OCI-LY1 (cell line): ENCODE measurements at regions not wholly inside any gene's neighbourhood (a gene's known extent, or its start where the extent isn't known, plus 50 kb on each side); places are given as distances from the start of the nearest gene placed in this dataset.
A peak's percentile ranks its signal among the peaks of the same experiment; 100 is the strongest.

Source experiments
- H2AFZ ChIP-seq: fragments of 200-600 bp; sonication (generic), shearing (Covaris generic); 2 replicates; pipeline ENCODE4 v1.6.0; 2014; ENCODE audit warnings: antibody characterized with exemption, mild to moderate bottlenecking, low read length
- H3F3A ChIP-seq: fragments of 200-600 bp; sonication (generic), shearing (Covaris generic); 2 replicates; pipeline ENCODE4 v1.6.0; 2014; ENCODE audit warnings: mild to moderate bottlenecking, antibody characterized with exemption, low read length, moderate library complexity; ENCODE audit not compliant: insufficient read depth
- H3K27ac ChIP-seq: fragments of 200-600 bp; sonication (generic); 2 replicates; pipeline ENCODE4 v1.5.1; 2014; ENCODE audit warnings: low read length, mixed run types, mild to moderate bottlenecking, low read depth; ENCODE audit not compliant: poor library complexity, severe bottlenecking
- H3K27me3 ChIP-seq: fragments of 200-600 bp; sonication (generic); 2 replicates; pipeline ENCODE4 v1.6.0; 2014; ENCODE audit warnings: antibody characterized with exemption, mild to moderate bottlenecking, low read length, moderate library complexity; ENCODE audit not compliant: insufficient read depth
- H3K36me3 ChIP-seq: fragments of 200-600 bp; sonication (generic); 2 replicates; pipeline ENCODE4 v1.6.1; 2014; ENCODE audit warnings: mild to moderate bottlenecking, antibody characterized with exemption, low read length, moderate library complexity, mixed read lengths; ENCODE audit not compliant: insufficient read depth
- H3K4me1 ChIP-seq: fragments of 200-600 bp; sonication (generic); 2 replicates; pipeline ENCODE4 v1.5.1; 2014; ENCODE audit warnings: mild to moderate bottlenecking, low read length, moderate library complexity; ENCODE audit not compliant: insufficient read depth, severe bottlenecking
- H3K4me2 ChIP-seq: fragments of 200-600 bp; sonication (generic), shearing (Covaris generic); 2 replicates; pipeline ENCODE4 v1.6.1; 2014; ENCODE audit warnings: low read length
- H3K4me3 ChIP-seq: fragments of 200-600 bp; sonication (generic); 2 replicates; pipeline ENCODE4 v1.5.1; 2014; ENCODE audit warnings: low read length, low read depth, mild to moderate bottlenecking, mixed read lengths; ENCODE audit not compliant: poor library complexity, severe bottlenecking
- H3K79me2 ChIP-seq: fragments of 200-600 bp; shearing (Covaris generic); 2 replicates; pipeline ENCODE4 v1.6.1; 2016; ENCODE audit warnings: mixed run types, low read length, mixed read lengths; ENCODE audit not compliant: insufficient read depth
- H3K9ac ChIP-seq: fragments of 200-600 bp; sonication (generic), shearing (Covaris generic); 2 replicates; pipeline ENCODE4 v1.6.1; 2014; ENCODE audit warnings: mild to moderate bottlenecking, low read length, mixed read lengths
- H3K9me2 ChIP-seq: fragments of 200-600 bp; sonication (generic), shearing (Covaris generic); 2 replicates; pipeline ENCODE4 v1.6.1; 2014; ENCODE audit warnings: low read depth, mild to moderate bottlenecking, low read length, mixed read lengths
- H3K9me3 ChIP-seq: fragments of 200-600 bp; shearing (Covaris generic); 2 replicates; pipeline ENCODE4 v1.6.1; 2014; ENCODE audit warnings: low read length, mixed read lengths
- H4K20me1 ChIP-seq: fragments of 200-600 bp; sonication (generic), shearing (Covaris generic); 2 replicates; pipeline ENCODE4 v1.6.0; 2016; ENCODE audit warnings: mild to moderate bottlenecking, low read length; ENCODE audit not compliant: insufficient read depth
- CTCF ChIP-seq: fragments of 200-600 bp; sonication (generic), shearing (Covaris generic); IDR thresholded peaks from 2 replicates; pipeline ENCODE4 v1.5.1; 2017; ENCODE audit warnings: mild to moderate bottlenecking, antibody characterized with exemption, low read length, moderate library complexity, mixed read lengths
- EZH2 ChIP-seq: fragments of 200-600 bp; sonication (generic), shearing (Covaris generic); IDR thresholded peaks from 2 replicates; pipeline ENCODE4 v1.8.0; 2017; ENCODE audit warnings: borderline replicate concordance, mixed run types, mild to moderate bottlenecking, antibody characterized with exemption, low read length, moderate library complexity, mixed read lengths

- Histone ChIP-seq H3K27ac (no peak overlapping the region), H3K79me2 (no peaks in the 10 kb centered on the region), H3K9me3 (no peaks in the 10 kb centered on the region), H2AFZ (no peak overlapping the region), H3K4me2 (no peak overlapping the region), H3K36me3 (no peaks in the 10 kb centered on the region), H3K4me3 (no peak overlapping the region), H4K20me1 (no peaks in the 10 kb centered on the region), H3K27me3 (no peaks in the 10 kb centered on the region), H3K4me1 (peaks cover 63% of the 10 kb centered on the region), H3F3A (no peaks in the 10 kb centered on the region), H3K9me2 (no peaks in the 10 kb centered on the region), H3K9ac (peak overlapping the region; percentile 35; the same call in 1 of the 2 replicates)
- TF ChIP-seq EZH2 (no peak), CTCF (no peak)
These were observed 198.8 kb downstream of the DAD1 start for GRCh38 chr14:22390195-22390594.

GRCh38 chr14:22388669-22389595 is 200.1 kb downstream of the DAD1 start:
- Histone ChIP-seq H3K4me3 (no peak overlapping the region), H3F3A (no peaks in the 10 kb centered on the region), H3K27me3 (no peaks in the 10 kb centered on the region), H3K4me2 (no peak overlapping the region), H3K9me3 (no peaks in the 10 kb centered on the region), H4K20me1 (no peaks in the 10 kb centered on the region), H3K27ac (no peak overlapping the region), H3K9ac (no peak overlapping the region), H3K9me2 (no peaks in the 10 kb centered on the region), H3K4me1 (peaks cover 76% of the 10 kb centered on the region), H3K79me2 (no peaks in the 10 kb centered on the region), H2AFZ (no peak overlapping the region), H3K36me3 (no peaks in the 10 kb centered on the region)
- TF ChIP-seq EZH2 (no peak), CTCF (no peak)

- H3K27me3 ChIP-seq = no peaks in the 10 kb centered on the region
- peaks cover 85% of the 10 kb centered on the region for H3K4me1 ChIP-seq
- TF ChIP-seq CTCF = no peak
- no peaks in the 10 kb centered on the region for H3K36me3 ChIP-seq
- no peaks in the 10 kb centered on the region for H3K79me2 ChIP-seq
- H3K9ac ChIP-seq = peak overlapping the region; percentile 27
- H2AFZ ChIP-seq = 0 out of 2 replicates have a peak overlapping the region, but pooled peaks have one; percentile 2
- no peaks in the 10 kb centered on the region for H4K20me1 ChIP-seq
- H3K4me3 ChIP-seq = no peak overlapping the region
- no peaks in the 10 kb centered on the region for H3F3A ChIP-seq
- H3K9me2 ChIP-seq = no peaks in the 10 kb centered on the region
- peak overlapping the region; percentile 18 for H3K27ac ChIP-seq
- no peaks in the 10 kb centered on the region for H3K9me3 ChIP-seq
- peak overlapping the region; percentile 47 for H3K4me2 ChIP-seq
These were observed 201.2 kb downstream of the DAD1 start for GRCh38 chr14:22387776-22388241.
